Esophagus squamous epithelium (tissue), 4 donors: ENCODE measurements at regions not wholly inside any gene's neighbourhood (a gene's known extent, or its start where the extent isn't known, plus 50 kb on each side); places are given as distances from the start of the nearest gene placed in this dataset.

Source experiments
- CTCF ChIP-seq, 6 experiments: fragments of 450-650 bp in 4 of 6; fragments of 200-600 bp in 2 of 6; sonication (generic) in 2 of 6; IDR thresholded peaks; one replicate each; pipeline ENCODE4 v1.5.1; 2016 to 2019; ENCODE audit warnings: antibody characterized with exemption in 6 of 6, mild to moderate bottlenecking in 4 of 6, moderate library complexity in 4 of 6
- POLR2A ChIP-seq, 4 donors: fragments of 450-650 bp; IDR thresholded peaks; one replicate each; pipeline ENCODE4 v1.6.1; 2017; ENCODE audit warnings: antibody characterized with exemption in 4 of 4, mild to moderate bottlenecking in 4 of 4, moderate library complexity in 3 of 4

GRCh38 chr7:125427676-125428075 is 498.1 kb upstream of the POT1 start:
- TF ChIP-seq CTCF (IDR thresholded peaks at IDR 0.05) (no peak), POLR2A (IDR thresholded peaks at IDR 0.05) (no peak)
